MCF 10A (cell line): ENCODE measurements at regions not wholly inside any gene's neighbourhood (a gene's known extent, or its start where the extent isn't known, plus 50 kb on each side); places are given as distances from the start of the nearest gene placed in this dataset.

Experiments
- BruUV-seq: library from RNA; stranded (reverse); fragments of 400-500 nt; replicated peaks from 2 replicates; lab custom pipeline; 2021; lab: Mats Ljungman, UMichigan
- CTCF ChIA-PET: fragments of 300-600 bp; sonication (Branson Sonifier 250); formaldehyde crosslinking; extraction: SDS; loops from one replicate; lab custom pipeline; 2021; ENCODE audit warnings: antibody characterized with exemption, inconsistent platforms; lab: Yijun Ruan, JAX
- POLR2A ChIA-PET: fragments of 300-600, 350-650 bp; sonication (Branson Sonifier 250); formaldehyde crosslinking; extraction: SDS; loops from one replicate; lab custom pipeline; 2020; ENCODE audit warnings: antibody characterized with exemption, inconsistent platforms; lab: Yijun Ruan, JAX
- DNase-seq: peaks from one replicate; pipeline ENCODE4 v3.0.0-alpha.2; 2018; ENCODE audit not compliant: unreplicated experiment
- H3K27ac Mint-ChIP-seq: one replicate; pipeline ENCODE4 v1.8.0; 2022; ENCODE audit warnings: mild to moderate bottlenecking, low read depth, mixed read lengths; ENCODE audit not compliant: unreplicated experiment
- H3K27me3 Mint-ChIP-seq: one replicate; pipeline ENCODE4 v1.8.0; 2022; ENCODE audit warnings: mixed read lengths; ENCODE audit not compliant: insufficient read depth, unreplicated experiment
- H3K36me3 Mint-ChIP-seq: one replicate; pipeline ENCODE4 v1.8.0; 2022; ENCODE audit warnings: mild to moderate bottlenecking, moderate library complexity, mixed read lengths; ENCODE audit not compliant: insufficient read depth, unreplicated experiment
- H3K4me1 Mint-ChIP-seq: one replicate; pipeline ENCODE4 v1.8.0; 2022; ENCODE audit warnings: mixed read lengths; ENCODE audit not compliant: insufficient read depth, unreplicated experiment
- H3K4me3 Mint-ChIP-seq: one replicate; pipeline ENCODE4 v1.8.0; 2022; ENCODE audit warnings: mild to moderate bottlenecking, moderate library complexity, mixed read lengths; ENCODE audit not compliant: unreplicated experiment
- H3K9me3 Mint-ChIP-seq: one replicate; pipeline ENCODE4 v1.8.0; 2022; ENCODE audit warnings: mixed read lengths; ENCODE audit not compliant: unreplicated experiment
- intact Hi-C: fragments of 100-400 bp; cut with micrococcal nuclease; formaldehyde crosslinking; loops from 2 replicates; pipeline ENCODE4 v1.14.1; 2022
- TF ChIP-seq, protein P1 (sequence below): fragments of 200-600 bp; IDR thresholded peaks from one replicate; pipeline ENCODE4 v1.8.0; 2022; ENCODE audit warnings: antibody characterized with exemption, mild to moderate bottlenecking; ENCODE audit not compliant: unreplicated experiment

DNA sequence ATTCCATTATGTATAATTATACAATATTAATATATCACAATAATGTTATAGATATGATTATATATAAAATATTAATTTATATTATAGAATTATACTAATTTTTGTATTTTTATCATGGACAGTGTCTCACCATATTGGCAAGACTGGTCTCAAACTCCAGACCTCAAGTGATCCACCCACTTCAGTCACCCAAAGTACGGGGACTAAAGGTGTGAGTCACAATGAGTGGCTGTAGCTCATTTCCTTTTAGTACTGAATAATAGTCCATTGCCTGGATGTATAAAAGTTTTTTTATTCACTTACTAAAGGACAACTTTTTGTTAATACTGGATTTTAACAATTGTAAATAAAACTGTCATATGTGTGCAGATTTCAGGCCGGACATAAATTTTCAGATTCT is 417.6 kb upstream of the LINC00305 start:
- CTCF ChIA-PET = no interaction called here
- POLR2A ChIA-PET = interaction anchor here (0.7 kb wide), 1 partner anchor 400 kb away, joined by 3 read pairs; no protein-coding TSS in a partner anchor
- Mint-ChIP-seq H3K27me3 (peaks cover 10% of the 10 kb centered on the region), H3K4me1 (no peaks in the 10 kb centered on the region), H3K9me3 (no peaks in the 10 kb centered on the region), H3K4me3 (no peak overlapping the region), H3K36me3 (no peaks in the 10 kb centered on the region), H3K27ac (no peak overlapping the region)
- intact Hi-C loops = no loop called here
- DNase-seq = peak; percentile 3
- no TSS peak for BruUV-seq
- TF ChIP-seq, protein P1, sequence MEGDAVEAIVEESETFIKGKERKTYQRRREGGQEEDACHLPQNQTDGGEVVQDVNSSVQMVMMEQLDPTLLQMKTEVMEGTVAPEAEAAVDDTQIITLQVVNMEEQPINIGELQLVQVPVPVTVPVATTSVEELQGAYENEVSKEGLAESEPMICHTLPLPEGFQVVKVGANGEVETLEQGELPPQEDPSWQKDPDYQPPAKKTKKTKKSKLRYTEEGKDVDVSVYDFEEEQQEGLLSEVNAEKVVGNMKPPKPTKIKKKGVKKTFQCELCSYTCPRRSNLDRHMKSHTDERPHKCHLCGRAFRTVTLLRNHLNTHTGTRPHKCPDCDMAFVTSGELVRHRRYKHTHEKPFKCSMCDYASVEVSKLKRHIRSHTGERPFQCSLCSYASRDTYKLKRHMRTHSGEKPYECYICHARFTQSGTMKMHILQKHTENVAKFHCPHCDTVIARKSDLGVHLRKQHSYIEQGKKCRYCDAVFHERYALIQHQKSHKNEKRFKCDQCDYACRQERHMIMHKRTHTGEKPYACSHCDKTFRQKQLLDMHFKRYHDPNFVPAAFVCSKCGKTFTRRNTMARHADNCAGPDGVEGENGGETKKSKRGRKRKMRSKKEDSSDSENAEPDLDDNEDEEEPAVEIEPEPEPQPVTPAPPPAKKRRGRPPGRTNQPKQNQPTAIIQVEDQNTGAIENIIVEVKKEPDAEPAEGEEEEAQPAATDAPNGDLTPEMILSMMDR = no peak

DNA sequence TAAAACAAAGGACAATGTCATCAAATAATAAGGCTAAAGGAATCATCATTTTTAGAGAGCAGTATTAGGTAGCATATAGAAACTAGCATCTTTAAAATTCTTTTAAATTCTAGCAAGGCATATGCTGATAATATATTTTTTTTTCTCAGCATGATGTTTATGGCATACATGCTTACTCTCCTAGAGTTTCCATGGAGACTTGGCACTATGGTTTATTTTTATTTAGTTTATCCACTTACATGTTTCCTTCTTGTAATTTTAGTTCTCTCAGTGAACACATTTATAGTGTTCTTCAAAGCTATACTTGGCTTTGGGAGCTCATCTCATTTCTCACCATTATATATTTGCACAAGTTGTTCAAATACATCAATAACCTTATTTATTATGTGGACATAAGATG is 413.8 kb upstream of the LINC00305 start:
- POLR2A ChIA-PET = no interaction called here
- no peaks in the 10 kb centered on the region for H3K36me3 Mint-ChIP-seq
- no peaks in the 10 kb centered on the region for H3K4me1 Mint-ChIP-seq
- intact Hi-C loops = no loop called here
- H3K4me3 Mint-ChIP-seq = no peak overlapping the region
- peaks cover 6% of the 10 kb centered on the region for H3K27me3 Mint-ChIP-seq
- no peaks in the 10 kb centered on the region for H3K9me3 Mint-ChIP-seq
- TF ChIP-seq, protein P1 = no peak
- no TSS peak for BruUV-seq
- no peak overlapping the region for H3K27ac Mint-ChIP-seq
- no peak for DNase-seq
- CTCF ChIA-PET = no interaction called here

DNA sequence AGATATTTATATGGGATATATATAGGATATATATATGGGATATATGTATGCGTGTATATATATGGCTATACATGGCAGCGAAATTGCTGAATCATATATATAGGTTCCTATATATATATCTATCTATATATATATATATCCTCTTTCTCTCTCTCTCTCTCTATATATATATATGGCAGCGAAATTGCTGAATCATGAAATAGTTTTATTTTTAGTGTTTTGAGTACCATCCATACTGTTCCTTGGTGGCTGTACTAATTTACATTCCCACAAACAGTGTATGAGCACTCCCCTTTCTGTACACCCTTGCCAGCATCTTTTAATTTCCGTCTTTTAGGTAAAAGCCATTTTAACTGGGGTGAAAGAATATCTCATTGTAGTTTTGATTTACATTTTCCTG is 397.6 kb upstream of the LINC00305 start:
- no peaks in the 10 kb centered on the region for H3K9me3 Mint-ChIP-seq
- intact Hi-C loops = no loop called here
- ChIA-PET POLR2A (no interaction called here), CTCF (no interaction called here)
- no peaks in the 10 kb centered on the region for H3K36me3 Mint-ChIP-seq
- TF ChIP-seq, protein P1 = no peak
- no peak overlapping the region for H3K4me3 Mint-ChIP-seq
- H3K4me1 Mint-ChIP-seq = no peaks in the 10 kb centered on the region
- no peak for DNase-seq
- BruUV-seq = no TSS peak
- peaks cover 28% of the 10 kb centered on the region for H3K27me3 Mint-ChIP-seq
- no peak overlapping the region for H3K27ac Mint-ChIP-seq

DNA sequence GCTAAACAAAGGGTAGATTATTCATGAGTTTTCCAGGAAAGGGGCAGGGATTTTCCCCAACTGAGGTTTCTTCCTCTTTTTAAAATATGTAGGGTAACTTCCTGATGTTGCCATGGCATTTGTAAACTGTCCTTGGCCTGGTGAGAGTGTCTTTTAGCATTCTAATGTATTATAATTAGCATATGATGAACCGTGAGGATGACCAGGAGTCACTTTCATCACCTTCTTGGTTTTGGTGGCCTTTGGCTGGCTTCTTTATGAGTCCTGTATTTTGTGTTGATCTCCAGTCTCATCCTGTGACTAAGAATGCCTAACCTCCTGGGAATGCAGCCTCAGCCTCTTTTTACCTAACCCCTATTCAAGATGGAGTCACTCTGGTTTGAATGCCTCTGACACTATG is 391.0 kb upstream of the LINC00305 start:
- DNase-seq = no peak
- peaks cover 3% of the 10 kb centered on the region for H3K9me3 Mint-ChIP-seq

More for the DNA sequence above, 391.0 kb upstream of the LINC00305 start:
- POLR2A ChIA-PET = no interaction called here
- Mint-ChIP-seq H3K27me3 (peaks cover 22% of the 10 kb centered on the region), H3K27ac (no peak overlapping the region), H3K4me3 (no peak overlapping the region), H3K4me1 (no peaks in the 10 kb centered on the region), H3K36me3 (no peaks in the 10 kb centered on the region)
- CTCF ChIA-PET = no interaction called here
- intact Hi-C loops = no loop called here
- BruUV-seq = no TSS peak
- TF ChIP-seq, protein P1 = no peak
